Medulla oblongata (tissue), 1 donor: ENCODE measurements at regions not wholly inside any gene's neighbourhood (a gene's known extent, or its start where the extent isn't known, plus 50 kb on each side); places are given as distances from the start of the nearest gene placed in this dataset.

Source experiments
- DNase-seq: peaks from one replicate; pipeline ENCODE4 v3.0.0-alpha.2; 2015; ENCODE audit errors: extremely low spot score

DNA sequence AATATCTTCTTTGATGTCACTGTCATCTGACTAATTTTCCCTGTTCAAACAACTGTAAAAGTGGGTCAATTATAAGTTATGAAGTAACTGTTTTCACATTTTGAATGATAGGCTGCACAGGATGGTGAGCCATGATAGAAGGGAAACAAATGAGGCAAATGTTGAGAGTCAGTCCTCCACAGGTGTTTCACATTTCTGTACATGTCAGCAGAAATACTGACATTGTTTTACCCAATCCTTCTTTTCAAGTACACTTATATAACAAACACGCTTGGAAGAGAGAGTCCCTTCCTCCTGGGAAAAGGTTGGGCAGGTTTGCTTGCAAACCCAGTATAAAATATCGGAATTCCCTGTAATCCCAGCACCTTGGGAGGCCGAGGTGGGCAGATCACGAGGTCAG, 1251.5 kb downstream of the SLC16A7 start:
- DNase-seq = no peak

DNA sequence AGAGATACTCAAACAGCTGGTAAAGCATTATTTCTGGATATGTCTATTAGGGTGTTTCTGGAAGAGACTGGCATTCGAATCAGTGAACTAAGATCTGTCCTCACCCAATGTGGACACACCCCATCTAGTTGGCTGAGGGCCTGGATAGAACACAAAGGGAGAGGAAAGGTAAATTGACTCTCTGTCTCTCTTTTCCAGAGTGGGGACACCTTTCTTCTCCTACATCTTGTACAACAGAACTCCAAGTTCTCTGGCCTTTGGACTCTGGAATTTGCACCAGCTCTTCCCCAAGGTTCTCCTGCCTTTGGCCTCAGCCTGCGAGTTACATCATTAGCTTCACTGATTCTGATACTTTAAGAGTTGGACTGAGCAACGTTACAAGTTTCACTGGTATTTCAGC, 1253.9 kb downstream of the SLC16A7 start:
- no peak for DNase-seq

DNA sequence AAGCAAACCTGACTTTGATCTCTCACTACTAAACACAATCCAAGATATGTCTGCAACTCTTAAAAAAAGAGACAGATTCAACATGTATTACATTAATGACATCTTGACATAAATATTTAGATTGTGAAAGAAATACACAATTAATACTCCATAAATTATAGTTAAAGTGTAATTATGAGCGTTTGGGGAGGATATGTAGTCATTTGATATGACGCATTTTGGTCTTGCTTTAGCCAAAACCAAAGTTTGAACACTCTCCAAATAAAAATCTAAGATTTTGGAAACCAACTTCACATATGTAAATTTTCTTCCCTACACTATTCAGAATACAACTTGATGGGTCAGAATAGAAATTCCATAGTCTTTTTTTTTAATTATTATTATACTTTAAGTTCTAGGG, 1257.6 kb downstream of the SLC16A7 start:
- no peak for DNase-seq

DNA sequence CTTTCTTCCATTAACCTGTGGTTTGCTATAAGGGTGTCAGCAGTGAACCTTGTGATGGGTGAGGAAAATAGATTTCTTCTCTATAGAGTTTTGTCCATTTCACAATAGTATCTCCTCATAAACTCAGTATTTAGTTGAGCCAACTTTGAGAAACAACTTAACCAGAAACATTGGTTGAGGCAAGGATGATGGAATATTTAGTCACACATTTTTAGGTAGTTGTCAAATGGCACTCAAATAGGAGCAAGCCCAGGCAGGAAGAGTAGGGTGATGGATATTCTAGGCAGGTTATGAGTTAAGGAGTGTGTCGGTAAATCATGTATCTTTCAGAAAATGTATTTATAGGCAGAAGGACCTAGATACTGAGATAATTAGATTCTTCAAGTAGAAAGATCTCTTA, 1267.6 kb downstream of the SLC16A7 start:
- DNase-seq = no peak

DNA sequence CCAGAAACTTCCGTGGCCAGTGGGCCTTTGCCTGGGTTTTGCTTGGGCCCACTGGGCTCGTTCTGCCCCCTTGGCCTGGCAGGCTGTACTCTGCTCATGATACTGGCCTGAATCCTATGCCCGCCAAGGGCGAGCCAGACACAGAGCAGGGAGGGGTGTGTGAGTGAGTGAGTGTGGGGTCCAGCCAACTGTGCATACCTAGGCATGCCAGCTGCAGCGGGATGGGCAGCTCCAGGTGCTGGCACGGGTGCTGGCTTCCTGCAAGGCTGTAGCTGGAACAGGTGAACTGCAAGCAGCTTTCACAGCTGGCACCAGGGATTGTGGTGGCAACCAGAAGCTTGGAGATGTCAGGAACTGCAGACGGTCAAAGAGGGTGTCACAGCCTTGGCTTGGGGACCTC, 1276.4 kb downstream of the SLC16A7 start:
- no peak for DNase-seq

DNA sequence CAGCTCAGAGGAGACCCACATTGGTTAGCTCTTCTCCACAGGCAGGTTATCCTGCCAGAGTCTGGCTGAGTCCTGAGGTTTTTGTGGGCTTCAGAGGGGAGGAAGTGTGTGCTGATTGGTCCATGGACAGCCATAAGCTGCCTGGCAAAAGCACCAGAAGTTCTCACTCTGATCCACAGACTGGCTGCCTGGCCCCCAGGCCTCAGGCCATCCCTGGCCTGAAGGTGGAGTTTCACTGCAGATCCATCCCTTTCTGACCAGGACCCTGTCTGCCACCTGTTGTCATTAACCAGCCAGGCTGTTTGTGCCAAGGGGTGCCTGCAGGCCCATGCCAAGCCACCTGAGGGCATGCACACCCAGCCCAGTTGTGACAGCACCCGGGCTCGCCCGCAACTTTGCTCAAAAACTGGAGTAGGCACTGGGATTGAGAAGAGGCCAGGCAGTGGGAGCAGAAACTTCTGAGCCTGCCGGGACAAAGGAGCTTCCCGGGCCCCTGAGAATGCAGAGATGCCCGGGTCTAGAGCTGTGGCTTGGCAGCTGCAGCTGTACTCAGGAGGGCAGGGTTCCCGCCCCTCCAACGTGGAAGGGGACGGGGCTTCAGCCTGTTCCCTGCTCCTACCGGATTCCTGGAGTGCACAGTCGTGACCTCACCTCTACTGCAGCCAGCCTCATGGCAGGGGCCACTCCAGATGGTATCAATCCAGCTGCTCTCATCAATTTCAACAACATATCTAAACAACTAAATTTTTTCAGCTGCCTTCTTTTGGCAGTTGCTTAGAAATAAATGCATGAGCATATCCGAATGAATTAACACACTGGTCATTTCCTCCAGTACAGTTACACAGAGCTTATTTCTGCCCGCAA, 1277.3 kb downstream of the SLC16A7 start:
- DNase-seq = no peak

DNA sequence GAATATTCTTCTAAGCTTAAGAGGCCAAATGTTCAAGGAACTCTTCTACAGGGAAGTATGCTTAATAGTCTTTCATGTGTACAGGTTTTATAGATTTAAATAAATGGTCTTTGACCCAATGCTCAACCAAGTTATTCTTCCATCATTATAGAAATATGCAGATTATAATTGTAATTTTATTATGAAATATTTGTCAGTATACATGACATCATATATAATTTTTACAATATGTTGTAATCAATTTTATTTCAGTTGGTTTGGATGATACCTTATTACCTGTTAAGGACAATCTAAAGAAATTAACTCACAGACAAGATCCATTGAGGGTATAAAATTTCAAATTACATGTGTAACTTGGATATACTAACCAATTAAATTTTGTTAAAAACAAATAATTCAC, 1278.3 kb downstream of the SLC16A7 start:
- no peak for DNase-seq

DNA sequence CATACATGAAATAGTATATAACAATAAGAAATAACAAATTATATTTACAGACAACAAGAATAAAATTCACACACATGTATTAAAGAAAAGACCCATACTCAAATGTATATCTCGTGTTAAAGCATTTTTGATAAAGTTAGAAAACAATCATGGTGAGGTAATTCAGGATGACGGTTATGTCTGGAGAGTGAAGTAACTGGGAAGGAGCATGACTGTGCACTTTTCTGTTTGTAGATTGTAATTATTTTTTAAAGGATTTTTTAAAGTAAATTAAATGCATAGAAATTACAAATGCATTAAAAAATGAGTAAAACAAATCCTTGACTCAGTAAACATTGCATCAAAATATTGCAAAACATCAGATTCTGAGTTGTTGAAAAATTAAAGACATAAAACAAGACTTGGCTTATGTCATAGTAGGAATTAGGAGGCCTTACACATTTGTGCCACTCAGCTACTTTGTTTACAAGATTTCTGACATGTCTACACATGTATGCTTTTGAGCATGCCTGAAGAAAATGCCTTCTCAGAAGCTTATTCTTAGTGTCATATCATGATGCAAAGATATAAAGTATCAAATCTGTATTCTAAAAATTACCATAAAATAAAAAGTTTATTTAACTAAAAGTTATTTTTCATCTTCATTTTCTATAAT, 1325.1 kb downstream of the SLC16A7 start:
- no peak for DNase-seq

DNA sequence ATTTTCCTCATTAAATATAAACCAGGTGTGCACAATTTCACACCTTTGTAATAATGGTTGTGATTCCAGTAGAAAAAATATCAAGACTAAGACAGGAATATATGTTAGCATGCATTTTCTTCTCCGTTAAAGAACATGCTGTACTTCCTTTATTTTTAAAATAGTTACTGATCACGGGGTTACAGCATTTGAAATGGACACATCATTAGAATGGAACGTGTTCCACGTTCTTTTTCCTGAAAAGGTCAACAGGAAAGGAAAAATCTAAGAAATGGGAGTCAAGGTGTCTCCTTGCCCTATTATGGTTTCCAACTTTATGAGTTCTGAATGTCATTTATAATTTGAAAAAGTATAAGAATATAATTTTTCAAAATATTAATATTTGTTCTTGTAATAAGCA, 1325.7 kb downstream of the SLC16A7 start:
- DNase-seq = no peak

DNA sequence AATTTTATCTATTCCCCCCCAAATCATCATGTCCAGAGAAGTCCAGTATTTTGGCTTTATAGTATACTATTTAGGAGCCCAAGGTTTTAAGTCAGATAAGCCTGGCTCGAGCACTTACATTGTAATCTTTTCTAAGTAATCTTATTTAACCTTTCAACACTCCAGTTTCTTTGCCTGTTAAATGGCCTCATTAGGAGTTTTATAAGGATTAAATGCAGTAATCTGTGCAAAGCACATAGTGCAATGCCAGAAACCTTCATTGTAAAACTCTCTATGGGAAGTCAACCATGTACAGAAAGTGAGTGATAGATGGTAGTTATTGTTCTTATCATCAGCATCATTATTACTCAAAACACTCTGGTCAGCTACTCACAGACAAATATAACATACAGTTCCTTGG, 1330.4 kb downstream of the SLC16A7 start:
- no peak for DNase-seq

DNA sequence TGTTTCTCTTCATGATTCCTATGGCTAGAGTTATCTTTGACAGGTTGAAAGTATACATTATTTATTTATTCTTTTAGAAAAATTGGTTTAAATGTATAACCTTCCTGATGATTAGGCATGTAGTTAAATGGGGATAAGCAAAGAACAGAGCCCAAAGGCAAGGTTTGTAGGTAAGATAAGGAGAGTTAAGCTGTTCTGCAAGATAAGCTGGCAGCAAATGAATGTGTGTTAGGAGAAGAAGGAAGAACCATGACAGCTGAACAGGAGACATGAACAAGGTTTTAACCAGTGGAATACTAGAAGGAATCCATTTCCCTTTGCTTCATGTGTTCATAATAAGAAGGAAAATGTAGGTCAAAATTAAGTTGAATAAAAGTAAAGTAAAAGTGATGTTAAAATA, 1330.1 kb upstream of the USP15 start:
- no peak for DNase-seq

DNA sequence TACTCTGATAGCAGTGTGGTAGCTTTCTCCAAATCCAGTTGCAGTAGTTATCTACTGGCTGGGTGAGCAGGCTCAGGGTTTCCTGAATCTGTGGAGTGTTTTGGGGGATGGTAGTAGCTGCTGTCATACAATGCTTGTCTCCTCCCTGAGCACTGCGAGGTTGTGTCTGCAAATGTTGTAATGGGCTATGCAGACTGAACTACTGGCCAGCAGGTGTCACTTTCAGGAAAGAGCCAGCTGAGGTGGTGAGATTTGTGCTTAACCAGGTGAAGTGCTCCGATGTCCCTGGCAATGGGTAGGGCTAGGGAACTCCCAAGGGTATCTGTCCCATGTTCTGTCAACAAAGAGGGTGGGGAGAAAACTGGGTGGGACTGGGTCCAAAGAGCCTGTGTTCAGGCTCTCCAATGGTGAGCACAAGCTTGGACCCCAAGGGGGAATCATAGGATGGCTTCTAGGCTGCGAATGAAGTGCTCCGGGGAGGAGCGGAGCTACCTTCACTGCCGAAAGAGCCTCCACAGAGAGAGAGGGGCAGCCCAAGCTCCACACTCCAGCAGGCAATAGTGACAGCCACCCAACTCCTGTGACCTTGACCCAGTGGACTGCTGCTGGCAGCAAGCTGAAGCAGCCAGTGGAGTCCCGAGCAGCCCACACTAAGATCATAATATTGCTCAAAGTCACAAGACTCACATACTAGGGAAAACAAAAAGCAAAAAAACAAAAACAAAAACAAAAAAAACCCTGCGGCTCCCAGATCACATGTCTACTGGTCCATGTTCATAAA, 1324.0 kb upstream of the USP15 start:
- DNase-seq = no peak

DNA sequence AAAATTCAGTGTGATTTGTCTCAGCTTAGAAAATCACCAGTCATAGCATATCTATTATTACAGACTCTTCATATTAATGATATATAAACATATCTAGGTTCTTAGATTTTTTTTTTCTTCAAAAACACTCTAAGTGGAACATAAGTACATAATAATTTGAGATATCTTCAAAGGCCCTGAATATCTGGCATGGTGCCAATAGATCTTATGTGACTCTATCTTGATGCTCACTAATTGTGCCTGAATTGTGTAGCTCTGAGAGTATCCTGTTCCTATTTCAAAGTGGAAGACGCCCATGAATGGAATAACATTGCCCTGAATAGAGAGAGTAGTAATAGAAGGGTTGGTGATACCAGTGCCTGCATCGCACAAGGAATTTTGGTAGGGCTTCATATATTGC, 1312.7 kb upstream of the USP15 start:
- no peak for DNase-seq

DNA sequence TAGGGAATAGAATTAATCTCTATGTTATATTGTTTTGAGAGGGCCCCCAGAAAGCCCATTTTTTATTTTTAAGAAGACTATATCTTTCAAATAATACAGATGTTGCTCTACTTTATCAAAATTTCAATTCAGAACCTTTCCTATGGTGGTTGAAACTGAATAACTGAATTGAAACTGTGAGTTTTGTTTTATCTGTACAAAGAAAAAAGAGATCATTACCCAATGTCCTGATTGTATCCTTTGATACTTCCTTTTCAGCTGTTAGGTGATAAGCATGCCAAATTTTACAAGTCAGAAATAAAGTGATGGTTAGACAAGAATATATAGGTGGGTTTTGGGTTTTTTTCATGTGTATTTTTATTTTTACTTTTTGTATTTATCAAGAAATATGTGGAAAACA, 1293.1 kb upstream of the USP15 start:
- DNase-seq = no peak

DNA sequence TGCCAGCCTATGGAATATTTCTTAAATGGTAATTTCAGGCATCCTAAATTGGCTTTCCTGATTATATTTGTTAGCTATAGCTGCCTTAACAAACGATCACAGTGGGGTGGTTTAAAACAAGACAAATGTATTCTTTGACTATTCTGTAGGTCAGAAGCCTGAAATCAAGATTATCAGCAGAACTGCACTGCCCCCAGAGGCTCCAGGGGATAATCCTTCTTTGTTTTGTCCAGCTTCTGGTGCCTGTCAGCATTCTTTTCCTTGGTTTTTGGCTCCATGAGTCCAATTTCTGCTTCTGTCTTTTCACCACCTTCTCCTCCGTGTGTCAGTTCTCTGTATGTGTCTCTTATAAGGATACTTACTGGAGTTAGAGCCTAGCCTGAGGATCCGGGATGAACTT, 1282.2 kb upstream of the USP15 start:
- peak; percentile 14 for DNase-seq

DNA sequence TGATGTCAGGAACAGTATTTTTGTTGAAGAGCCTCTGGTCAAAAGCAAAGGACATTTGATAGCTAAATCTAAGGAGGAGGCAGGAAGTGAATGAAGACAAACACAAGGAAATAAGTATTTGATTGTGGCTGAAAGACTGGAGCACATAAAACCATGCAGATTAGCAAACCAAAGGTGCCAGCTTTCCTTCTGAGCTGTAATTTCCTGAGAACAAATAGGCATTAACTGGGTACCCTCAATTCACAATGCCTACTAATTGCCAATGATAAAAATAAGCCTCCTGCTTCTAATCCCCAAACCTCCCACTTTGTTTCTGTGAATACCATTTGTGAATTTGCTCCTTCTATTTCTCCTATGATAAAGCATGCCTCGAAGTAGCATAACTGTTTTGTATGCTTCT, 1279.6 kb upstream of the USP15 start:
- DNase-seq = no peak

DNA sequence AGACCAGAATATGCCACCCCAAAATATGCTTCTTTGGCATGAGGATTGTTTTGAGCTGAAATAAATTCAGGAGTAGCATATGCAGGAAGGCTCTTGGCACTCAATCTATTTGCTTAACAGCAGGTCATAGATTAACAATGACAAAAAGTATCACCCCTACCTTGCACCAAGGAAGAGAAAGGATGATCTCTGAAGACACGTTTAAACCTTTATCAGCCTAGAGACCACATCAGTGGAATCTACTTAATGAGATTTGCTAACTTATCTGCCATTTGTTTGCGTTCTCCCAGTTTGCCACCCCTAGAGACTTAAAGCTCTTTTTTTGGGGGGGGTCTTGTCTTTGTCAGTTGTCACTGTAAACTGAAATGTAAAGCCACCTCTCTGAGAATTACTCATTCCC, 1278.7 kb upstream of the USP15 start:
- DNase-seq = no peak

DNA sequence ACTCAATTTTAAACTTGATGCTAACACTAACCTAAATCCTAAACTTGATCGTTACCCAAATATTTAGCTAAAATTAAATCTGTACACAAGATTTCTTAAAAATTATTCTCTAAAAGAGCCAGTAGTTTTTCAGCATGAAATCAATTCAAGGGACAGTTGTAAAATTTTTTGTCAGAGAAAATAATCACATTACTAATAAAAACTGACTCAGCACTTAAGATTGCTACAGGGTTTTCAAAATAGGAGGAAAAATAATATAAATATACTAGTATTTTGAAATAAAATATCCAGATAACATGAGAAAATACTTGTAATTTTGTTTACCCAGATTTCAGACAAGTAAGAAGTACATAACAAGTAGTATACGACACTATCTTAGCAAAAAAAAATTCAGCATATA, 1268.1 kb upstream of the USP15 start:
- no peak for DNase-seq

DNA sequence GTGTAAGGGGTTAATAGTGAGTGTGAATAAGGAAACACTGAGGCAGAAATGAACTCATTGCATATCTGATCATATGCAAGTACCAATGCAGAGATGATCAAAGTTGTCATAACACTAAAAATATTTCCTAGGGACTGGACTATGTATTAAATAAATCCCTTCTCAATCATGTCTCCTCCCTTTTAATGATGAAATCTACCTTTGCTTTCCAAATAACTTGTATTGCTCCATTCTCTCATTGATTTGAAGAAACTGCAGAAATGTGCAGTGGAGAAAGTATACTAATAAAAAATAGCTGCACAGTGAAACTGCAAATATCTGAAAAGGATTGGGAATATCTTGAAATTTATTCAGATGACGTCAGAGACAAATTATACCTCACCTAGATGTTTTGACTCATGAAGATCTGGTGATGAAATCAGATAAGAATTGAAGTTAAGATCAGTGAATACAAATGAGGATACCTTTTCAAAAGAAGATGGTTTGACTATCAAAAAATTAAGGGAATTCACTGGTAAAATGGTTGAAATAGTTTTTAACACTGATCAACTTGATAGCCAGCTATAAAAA, 1264.9 kb upstream of the USP15 start:
- no peak for DNase-seq

DNA sequence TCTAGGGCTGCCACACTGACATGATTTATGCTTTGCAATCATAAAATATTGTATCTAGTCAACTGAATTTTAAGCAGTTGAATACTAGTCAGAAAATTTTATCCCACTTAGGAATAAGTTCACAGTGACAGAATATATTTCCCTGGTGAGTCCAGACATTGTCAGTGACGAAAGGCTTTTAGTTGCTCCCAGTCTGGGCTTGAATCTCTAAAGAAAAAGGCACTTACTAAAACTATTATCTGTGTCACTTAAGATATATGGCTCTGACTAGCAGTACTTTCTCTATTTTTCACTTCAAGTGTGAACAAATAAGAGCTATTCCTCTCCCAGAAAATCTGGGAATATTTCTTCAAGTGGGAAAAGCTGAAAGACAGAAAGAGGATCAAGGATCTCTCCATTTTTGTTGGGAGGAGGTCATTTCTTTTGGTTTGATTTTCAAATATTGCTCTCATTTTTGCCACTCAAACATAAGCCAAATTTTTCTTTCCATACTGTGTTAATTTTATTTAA, 1262.3 kb upstream of the USP15 start:
- no peak for DNase-seq

DNA sequence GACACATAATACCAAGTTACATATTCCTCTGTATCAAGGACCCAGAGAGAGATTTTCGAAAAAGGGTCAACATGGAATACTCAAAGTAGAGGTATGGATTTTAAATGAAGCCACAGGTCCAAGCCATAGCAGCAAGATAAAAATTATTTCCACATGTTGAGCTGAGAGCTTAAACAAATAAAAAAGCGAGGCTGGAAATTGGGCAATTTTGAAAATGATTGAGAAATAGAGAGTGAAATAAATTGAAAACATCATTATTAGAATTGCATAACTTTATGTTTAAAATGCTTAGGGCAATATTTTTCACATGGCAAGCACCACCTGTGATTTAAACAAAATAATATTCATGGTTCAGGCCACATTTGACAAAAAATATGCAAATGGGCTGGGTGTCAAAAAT, 1251.0 kb upstream of the USP15 start:
- no peak for DNase-seq

DNA sequence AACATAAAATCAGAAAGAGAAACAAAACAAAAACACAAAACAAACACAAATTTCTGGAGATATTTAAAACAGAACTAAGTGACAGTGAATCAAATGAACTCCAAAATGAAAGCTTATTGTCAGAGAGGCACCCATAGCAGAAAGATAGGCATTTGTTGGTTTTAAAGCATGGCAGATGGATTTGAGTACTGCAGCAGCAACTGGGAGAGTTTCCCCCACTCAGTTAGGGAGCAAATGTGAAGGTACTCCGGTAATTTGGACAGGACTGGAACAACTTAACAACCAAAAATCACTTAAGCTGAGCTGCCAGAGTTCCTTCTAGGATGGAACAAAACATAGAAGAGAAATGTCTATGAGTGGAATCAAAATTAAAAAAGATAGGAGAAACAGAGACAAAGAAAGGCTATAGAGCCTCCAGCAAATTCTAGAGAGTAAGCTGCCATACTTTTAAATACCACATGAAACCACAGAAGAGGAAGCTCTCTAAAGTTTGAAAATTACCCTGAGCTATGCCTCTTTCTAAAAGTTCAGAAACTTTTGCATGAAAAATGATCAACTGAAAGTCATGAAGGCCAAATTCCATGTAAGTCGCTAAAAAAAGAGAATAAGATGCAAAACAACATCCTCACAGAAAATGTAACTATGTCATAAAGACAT, 1248.3 kb upstream of the USP15 start:
- no peak for DNase-seq
